ENCODE measurements at regions not wholly inside any gene's neighbourhood (a gene's known extent, or its start where the extent isn't known, plus 50 kb on each side); places are given as distances from the start of the nearest gene placed in this dataset.
A peak's percentile ranks its signal among the peaks of the same experiment; 100 is the strongest.

- no peak; the same call in 2 of the 3 replicates for ATAC-seq
- no peak for TF ChIP-seq ZFP30 (CRISPR knock-in tag; IDR thresholded peaks at IDR 0.05)
- TF ChIP-seq TCF4 (CRISPR knock-in tag; IDR thresholded peaks at IDR 0.05; ENCODE audit: borderline replicate concordance) = peak; percentile 52; the same call in 1 of the 2 replicates
Measured at GRCh38 chr3:21860657-21861056, 109.6 kb upstream of the ZNF385D start.

GRCh38 chr3:21876782-21877181, 125.8 kb upstream of the ZNF385D start:
- no peak for ATAC-seq
- TF ChIP-seq PPARA (CRISPR knock-in tag; IDR thresholded peaks at IDR 0.05; ENCODE audit: borderline replicate concordance) (no peak), SNAI2 (CRISPR knock-in tag; IDR thresholded peaks at IDR 0.05) (no peak), TSHZ2 (CRISPR knock-in tag; IDR thresholded peaks at IDR 0.05) (no peak), BACH2 (CRISPR knock-in tag; IDR thresholded peaks at IDR 0.05; ENCODE audit: borderline replicate concordance) (no peak)

GRCh38 chr3:21877214-21877754, 126.3 kb upstream of the ZNF385D start:
- TF ChIP-seq CSRNP3 (CRISPR knock-in tag; IDR thresholded peaks at IDR 0.05) = no peak
- TF ChIP-seq RARB (CRISPR knock-in tag; IDR thresholded peaks at IDR 0.05) = no peak
- TF ChIP-seq CSDC2 (CRISPR knock-in tag; IDR thresholded peaks at IDR 0.05) = no peak
- TF ChIP-seq GLIS3 (CRISPR knock-in tag; IDR thresholded peaks at IDR 0.05) = no peak
- TF ChIP-seq ISL1 (CRISPR knock-in tag; IDR thresholded peaks at IDR 0.05) = no peak
- no peak for TF ChIP-seq ZNF8 (CRISPR knock-in tag; IDR thresholded peaks at IDR 0.05)
- no peak for TF ChIP-seq BACH2 (CRISPR knock-in tag; IDR thresholded peaks at IDR 0.05; ENCODE audit: borderline replicate concordance)
- TF ChIP-seq OSR1 (CRISPR knock-in tag; IDR thresholded peaks at IDR 0.05) = no peak
- no peak for TF ChIP-seq TCF4 (CRISPR knock-in tag; IDR thresholded peaks at IDR 0.05; ENCODE audit: borderline replicate concordance)
- no peak for TF ChIP-seq ZFP3 (CRISPR knock-in tag; IDR thresholded peaks at IDR 0.05)
- ATAC-seq = no peak

- no peak for TF ChIP-seq ZNF8 (CRISPR knock-in tag; IDR thresholded peaks at IDR 0.05)
- no peak for ATAC-seq
Measured at GRCh38 chr3:21879184-21879886, 128.3 kb upstream of the ZNF385D start.

GRCh38 chr3:21888656-21889055, 137.6 kb upstream of the ZNF385D start:
- no peak for TF ChIP-seq TSHZ2 (CRISPR knock-in tag; IDR thresholded peaks at IDR 0.05)
- TF ChIP-seq ZFP30 (CRISPR knock-in tag; IDR thresholded peaks at IDR 0.05) = no peak
- TF ChIP-seq ZNF70 (CRISPR knock-in tag; IDR thresholded peaks at IDR 0.05) = no peak
- TF ChIP-seq TCF4 (CRISPR knock-in tag; IDR thresholded peaks at IDR 0.05; ENCODE audit: borderline replicate concordance) = no peak
- ATAC-seq = no peak

GRCh38 chr3:21889166-21889565, 138.2 kb upstream of the ZNF385D start:
- ATAC-seq = no peak
- TF ChIP-seq ISL1 (CRISPR knock-in tag; IDR thresholded peaks at IDR 0.05) = no peak
- TF ChIP-seq ESRRG (CRISPR knock-in tag; IDR thresholded peaks at IDR 0.05) = no peak
- no peak for TF ChIP-seq ZFP30 (CRISPR knock-in tag; IDR thresholded peaks at IDR 0.05)
- TF ChIP-seq PATZ1 (CRISPR knock-in tag; IDR thresholded peaks at IDR 0.05; ENCODE audit: borderline replicate concordance) = no peak
- TF ChIP-seq POU6F1 (CRISPR knock-in tag; IDR thresholded peaks at IDR 0.05; ENCODE audit: borderline replicate concordance, low read depth) = no peak
- TF ChIP-seq RARB (CRISPR knock-in tag; IDR thresholded peaks at IDR 0.05) = no peak
- TF ChIP-seq ZNF70 (CRISPR knock-in tag; IDR thresholded peaks at IDR 0.05) = no peak
- no peak for TF ChIP-seq CSRNP3 (CRISPR knock-in tag; IDR thresholded peaks at IDR 0.05)
- no peak for TF ChIP-seq BACH2 (CRISPR knock-in tag; IDR thresholded peaks at IDR 0.05; ENCODE audit: borderline replicate concordance)
- TF ChIP-seq TOX (CRISPR knock-in tag; IDR thresholded peaks at IDR 0.05; ENCODE audit: borderline replicate concordance) = no peak
- TF ChIP-seq CSDC2 (CRISPR knock-in tag; IDR thresholded peaks at IDR 0.05) = no peak

Data from SK-N-SH treated with all-trans-retinoic acid at 6 μM for 48 hours (cell line).